ENCODE measurements at regions not wholly inside any gene's neighbourhood (a gene's known extent, or its start where the extent isn't known, plus 50 kb on each side); places are given as distances from the start of the nearest gene placed in this dataset.

- intact Hi-C loops (cut with DNase I): no loop called here
- H3K27ac ChIP-seq: no peak overlapping the region
Measured at GRCh38 chr4:101669832-101670188, 120.7 kb upstream of the BANK1 start.

GRCh38 chr4:101669138-101669831, 121.2 kb upstream of the BANK1 start:
- Histone ChIP-seq H3K27ac (peak overlapping the region in 1 of 2 donors; percentile 40), H3K4me3 (no peak overlapping the region), H3K9me3 (no peaks in the 10 kb centered on the region), H3K36me3 (no peaks in the 10 kb centered on the region), H3K4me1 (no peaks in the 10 kb centered on the region), H3K27me3 (no peaks in the 10 kb centered on the region)
- no peak for TF ChIP-seq CTCF (IDR thresholded peaks at IDR 0.05)
- no peak for DNase-seq (ENCODE audit: low spot score in 2 of 2)
- intact Hi-C loops (cut with DNase I): no loop called here

More at GRCh38 chr4:101669832-101670188, 120.7 kb upstream of the BANK1 start:
- H3K36me3 ChIP-seq: no peaks in the 10 kb centered on the region
- H3K9me3 ChIP-seq: no peaks in the 10 kb centered on the region
- no peaks in the 10 kb centered on the region for H3K4me1 ChIP-seq
- no peaks in the 10 kb centered on the region for H3K27me3 ChIP-seq
- TF ChIP-seq CTCF (IDR thresholded peaks at IDR 0.05): no peak
- DNase-seq (ENCODE audit: low spot score in 2 of 2): no peak
- H3K4me3 ChIP-seq: no peak overlapping the region

- H3K27me3 ChIP-seq: no peaks in the 10 kb centered on the region
- intact Hi-C loops (cut with DNase I): no loop called here
- no peaks in the 10 kb centered on the region for H3K9me3 ChIP-seq
Measured at GRCh38 chr4:101667348-101667747, 123.2 kb upstream of the BANK1 start.

GRCh38 chr4:101660607-101661006, 129.9 kb upstream of the BANK1 start:
- intact Hi-C loops (cut with DNase I): no loop called here
- H3K27ac ChIP-seq: no peak overlapping the region
- no peaks in the 10 kb centered on the region for H3K36me3 ChIP-seq
- H3K27me3 ChIP-seq: no peaks in the 10 kb centered on the region
- H3K4me1 ChIP-seq: no peaks in the 10 kb centered on the region
- H3K4me3 ChIP-seq: no peak overlapping the region
- DNase-seq (ENCODE audit: low spot score in 2 of 2): no peak
- H3K9me3 ChIP-seq: no peaks in the 10 kb centered on the region
- TF ChIP-seq CTCF (IDR thresholded peaks at IDR 0.05): no peak

More at GRCh38 chr4:101667348-101667747, 123.2 kb upstream of the BANK1 start:
- no peak for DNase-seq (ENCODE audit: low spot score in 2 of 2)
- no peak overlapping the region for H3K4me3 ChIP-seq
- no peak overlapping the region for H3K27ac ChIP-seq
- no peaks in the 10 kb centered on the region for H3K4me1 ChIP-seq
- no peaks in the 10 kb centered on the region for H3K36me3 ChIP-seq
- TF ChIP-seq CTCF (IDR thresholded peaks at IDR 0.05): no peak

GRCh38 chr4:101655857-101656256, 134.7 kb upstream of the BANK1 start:
- no peak for TF ChIP-seq CTCF (IDR thresholded peaks at IDR 0.05)
- H3K27me3 ChIP-seq: no peaks in the 10 kb centered on the region
- H3K9me3 ChIP-seq: no peaks in the 10 kb centered on the region
- intact Hi-C loops (cut with DNase I): no loop called here
- no peak for DNase-seq (ENCODE audit: low spot score in 2 of 2)
- H3K36me3 ChIP-seq: no peaks in the 10 kb centered on the region
- H3K4me3 ChIP-seq: no peak overlapping the region
- no peaks in the 10 kb centered on the region for H3K4me1 ChIP-seq
- no peak overlapping the region for H3K27ac ChIP-seq

- no peaks in the 10 kb centered on the region for H3K4me1 ChIP-seq
- no peak for TF ChIP-seq CTCF (IDR thresholded peaks at IDR 0.05)
- H3K9me3 ChIP-seq: no peaks in the 10 kb centered on the region
- no peaks in the 10 kb centered on the region for H3K36me3 ChIP-seq
- no peak overlapping the region for H3K4me3 ChIP-seq
- no peak overlapping the region for H3K27ac ChIP-seq
- no peak for DNase-seq (ENCODE audit: low spot score in 2 of 2)
- intact Hi-C loops (cut with DNase I): no loop called here
- no peaks in the 10 kb centered on the region for H3K27me3 ChIP-seq
Measured at GRCh38 chr4:101655005-101655404, 135.5 kb upstream of the BANK1 start.

Measured in ascending aorta (tissue), 2 donors.